ENCODE measurements at regions not wholly inside any gene's neighbourhood (a gene's known extent, or its start where the extent isn't known, plus 50 kb on each side); places are given as distances from the start of the nearest gene placed in this dataset.
"Not testable (repeated sequence)": the region's sequence is repeated elsewhere in the genome, so short reads cannot be mapped to it uniquely, and the experiment has no call there.

DNA sequence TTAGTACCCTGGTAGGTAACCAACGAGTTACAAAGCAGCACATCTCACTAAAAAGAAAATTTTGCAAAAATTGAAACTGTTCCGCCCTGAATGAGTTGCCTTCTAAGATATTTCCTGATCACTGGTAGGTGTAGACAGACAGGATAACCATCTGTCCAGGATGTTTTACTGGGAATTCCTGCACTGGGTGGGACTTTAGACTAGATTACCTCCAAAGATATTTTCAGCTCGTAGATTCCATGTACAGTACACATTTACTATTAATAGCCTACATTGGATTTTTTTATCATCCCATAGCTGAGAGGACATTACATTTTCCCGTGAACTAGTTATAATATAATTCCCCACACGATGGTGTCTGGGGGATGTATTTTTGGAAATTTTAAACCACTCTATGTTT, 139.6 kb downstream of the DYRK2 start:
- peaks cover 33% of the 10 kb centered on the region for H3K4me1 Mint-ChIP-seq (ENCODE audit: low read depth)
- peaks cover 5% of the 10 kb centered on the region for H3K36me3 Mint-ChIP-seq (ENCODE audit: low read depth)
- H3K9me3 Mint-ChIP-seq (ENCODE audit: low read depth): peaks cover 8% of the 10 kb centered on the region
- peak; percentile 53 for TF ChIP-seq CTCF (IDR thresholded peaks at IDR 0.05)
- peak overlapping the region; percentile 55 for H3K27ac Mint-ChIP-seq (ENCODE audit: unreplicated experiment)
- DNase-seq (ENCODE audit: low spot score): no peak
- H3K4me3 Mint-ChIP-seq (ENCODE audit: unreplicated experiment): no peak overlapping the region
- H3K27me3 Mint-ChIP-seq (ENCODE audit: low read depth): no peaks in the 10 kb centered on the region

- H3K27ac Mint-ChIP-seq (ENCODE audit: unreplicated experiment): no peak overlapping the region
- H3K36me3 Mint-ChIP-seq (ENCODE audit: low read depth): peaks cover 5% of the 10 kb centered on the region
- H3K9me3 Mint-ChIP-seq (ENCODE audit: low read depth): peaks cover 8% of the 10 kb centered on the region
- H3K27me3 Mint-ChIP-seq (ENCODE audit: low read depth): no peaks in the 10 kb centered on the region
- TF ChIP-seq CTCF (IDR thresholded peaks at IDR 0.05): no peak
- peaks cover 37% of the 10 kb centered on the region for H3K4me1 Mint-ChIP-seq (ENCODE audit: low read depth)
- H3K4me3 Mint-ChIP-seq (ENCODE audit: unreplicated experiment): no peak overlapping the region
- no peak for DNase-seq (ENCODE audit: low spot score)
These were observed 140.7 kb downstream of the DYRK2 start for GRCh38 chr12:67789266-67789665.

DNA sequence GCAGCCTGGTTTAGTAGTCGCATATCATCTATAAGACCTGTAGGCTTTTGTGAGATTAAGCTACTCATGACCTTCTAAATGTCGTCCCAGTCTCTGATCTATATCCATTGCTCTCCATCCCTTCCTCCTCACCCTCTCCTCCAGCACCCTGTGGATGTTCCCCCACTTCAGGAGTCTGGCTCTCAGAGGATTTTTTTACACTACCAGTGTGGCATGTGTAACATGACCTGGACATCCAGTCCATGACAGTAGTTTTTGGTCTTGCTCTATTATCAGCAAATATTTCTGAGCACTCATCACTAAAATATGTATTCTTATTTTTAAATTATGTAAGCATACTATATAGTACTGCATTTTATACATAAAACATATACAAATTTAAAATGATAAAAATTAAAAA, 142.1 kb downstream of the DYRK2 start:
- TF ChIP-seq CTCF (IDR thresholded peaks at IDR 0.05): no peak
- H3K4me3 Mint-ChIP-seq (ENCODE audit: unreplicated experiment): no peak overlapping the region
- H3K27me3 Mint-ChIP-seq (ENCODE audit: low read depth): no peaks in the 10 kb centered on the region
- peaks cover 8% of the 10 kb centered on the region for H3K9me3 Mint-ChIP-seq (ENCODE audit: low read depth)
- no peak overlapping the region for H3K27ac Mint-ChIP-seq (ENCODE audit: unreplicated experiment)
- DNase-seq (ENCODE audit: low spot score): no peak
- H3K4me1 Mint-ChIP-seq (ENCODE audit: low read depth): peaks cover 50% of the 10 kb centered on the region
- peaks cover 5% of the 10 kb centered on the region for H3K36me3 Mint-ChIP-seq (ENCODE audit: low read depth)

DNA sequence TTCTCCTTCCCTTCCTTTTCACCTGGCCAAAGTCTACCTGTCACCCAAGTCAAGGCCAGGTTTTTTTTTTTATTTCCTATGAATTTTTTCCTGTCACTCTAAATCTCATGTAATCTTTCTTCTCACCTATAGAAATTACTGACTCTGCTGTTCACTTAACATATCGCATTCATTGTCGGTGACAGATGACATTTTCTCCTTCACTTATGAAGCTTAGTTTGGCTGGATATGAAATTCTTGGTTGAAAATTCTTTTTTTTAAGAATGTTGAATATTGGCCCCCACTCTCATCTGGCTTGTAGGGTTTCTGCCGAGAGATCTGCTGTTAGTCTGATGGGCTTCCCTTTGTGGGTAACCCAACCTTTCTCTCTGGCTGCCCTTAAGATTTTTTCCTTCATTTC, 142.8 kb downstream of the DYRK2 start:
- peaks cover 50% of the 10 kb centered on the region for H3K4me1 Mint-ChIP-seq (ENCODE audit: low read depth)

DNA sequence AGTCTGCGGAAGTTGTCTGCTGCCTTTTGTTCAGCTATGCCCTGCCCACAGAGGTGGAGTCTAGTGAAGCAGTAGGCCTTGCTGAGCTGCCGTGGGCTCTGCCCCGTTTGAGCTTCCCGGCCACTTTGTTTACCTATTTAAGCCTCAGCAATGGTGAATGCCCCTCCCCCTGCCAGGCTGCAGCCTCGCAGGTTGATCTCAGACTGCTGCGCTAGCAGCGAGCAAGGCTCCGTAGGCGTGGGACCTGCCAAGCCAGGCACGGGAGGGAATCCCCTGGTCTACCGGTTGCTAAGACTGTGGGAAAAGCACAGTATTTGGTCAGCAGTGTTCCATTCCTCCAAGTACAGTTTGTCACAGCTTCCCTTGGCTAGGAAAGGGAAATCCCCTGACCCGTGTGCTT, 143.6 kb downstream of the DYRK2 start:
- Mint-ChIP-seq H3K4me1 (ENCODE audit: low read depth) (peaks cover 47% of the 10 kb centered on the region), H3K27ac (ENCODE audit: unreplicated experiment) (no peak overlapping the region), H3K27me3 (ENCODE audit: low read depth) (no peaks in the 10 kb centered on the region), H3K36me3 (ENCODE audit: low read depth) (peaks cover 5% of the 10 kb centered on the region), H3K4me3 (ENCODE audit: unreplicated experiment) (no peak overlapping the region), H3K9me3 (ENCODE audit: low read depth) (peaks cover 8% of the 10 kb centered on the region)
- no peak for DNase-seq (ENCODE audit: low spot score)
- TF ChIP-seq CTCF (IDR thresholded peaks at IDR 0.05): no peak

More for the DNA sequence above, 142.8 kb downstream of the DYRK2 start:
- H3K4me3 Mint-ChIP-seq (ENCODE audit: unreplicated experiment); H3K27me3 Mint-ChIP-seq (ENCODE audit: low read depth); H3K9me3 Mint-ChIP-seq (ENCODE audit: low read depth); DNase-seq (ENCODE audit: low spot score); H3K36me3 Mint-ChIP-seq (ENCODE audit: low read depth); H3K27ac Mint-ChIP-seq (ENCODE audit: unreplicated experiment): not testable (repeated sequence)

DNA sequence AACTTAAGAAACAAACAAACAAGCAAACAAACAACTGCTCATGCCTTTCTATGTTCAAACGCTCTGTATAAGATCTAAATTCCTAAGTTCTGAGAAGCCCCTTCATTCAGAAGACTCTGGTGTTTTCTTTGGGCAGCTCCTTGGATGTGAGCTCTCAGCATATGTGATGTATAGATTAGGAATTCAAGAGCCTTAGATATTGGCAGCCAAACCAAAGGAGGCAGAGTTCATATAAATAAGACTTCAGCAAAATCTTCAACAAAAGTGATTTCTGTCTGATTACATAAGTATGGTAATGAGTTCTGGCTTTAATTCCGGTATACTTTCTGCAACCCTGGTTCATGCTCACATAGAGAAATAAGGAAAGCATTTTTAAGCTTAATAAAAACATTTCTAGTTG, 145.6 kb downstream of the DYRK2 start:
- Mint-ChIP-seq H3K36me3 (ENCODE audit: low read depth) (peaks cover 5% of the 10 kb centered on the region), H3K27me3 (ENCODE audit: low read depth) (no peaks in the 10 kb centered on the region), H3K4me3 (ENCODE audit: unreplicated experiment) (no peak overlapping the region), H3K4me1 (ENCODE audit: low read depth) (peaks cover 43% of the 10 kb centered on the region), H3K27ac (ENCODE audit: unreplicated experiment) (no peak overlapping the region), H3K9me3 (ENCODE audit: low read depth) (peaks cover 8% of the 10 kb centered on the region)
- no peak for TF ChIP-seq CTCF (IDR thresholded peaks at IDR 0.05)
- no peak for DNase-seq (ENCODE audit: low spot score)
